ENCODE measurements at regions not wholly inside any gene's neighbourhood (a gene's known extent, or its start where the extent isn't known, plus 50 kb on each side); places are given as distances from the start of the nearest gene placed in this dataset.

- DNase-seq, result no peak
- no peak overlapping the region for H3K27ac ChIP-seq
- no peak for ATAC-seq
- H3K4me1 ChIP-seq, result no peaks in the 10 kb centered on the region
- H3K4me3 ChIP-seq, result no peak overlapping the region
- H3K36me3 ChIP-seq (replicated peaks in 1 of 2; ENCODE audit: insufficient read depth in 1 of 2, low read depth in 2 of 2), result no peaks in the 10 kb centered on the region
- TF ChIP-seq CTCF (IDR thresholded peaks at IDR 0.05), result no peak
- no peak for TF ChIP-seq POLR2A (IDR thresholded peaks at IDR 0.05)
- 88 to 100% methylated on average over 2 of the region's 2 CpGs for WGBS, 2 donors
- intact Hi-C loops (cut with DNase I), result no loop called here
- no peaks in the 10 kb centered on the region for H3K9me3 ChIP-seq
- no peaks in the 10 kb centered on the region for H3K27me3 ChIP-seq
These were observed 50.4 kb upstream of the NEO1 start for GRCh38 chr15:73001840-73002239.

GRCh38 chr15:73000293-73000692 is 52.0 kb upstream of the NEO1 start:
- no peak overlapping the region for H3K4me3 ChIP-seq
- no peaks in the 10 kb centered on the region for H3K4me1 ChIP-seq
- ATAC-seq (no peak), DNase-seq (no peak)
- no peaks in the 10 kb centered on the region for H3K36me3 ChIP-seq (replicated peaks in 1 of 2; ENCODE audit: insufficient read depth in 1 of 2, low read depth in 2 of 2)
- H3K9me3 ChIP-seq, result no peaks in the 10 kb centered on the region
- TF ChIP-seq CTCF (IDR thresholded peaks at IDR 0.05) (no peak), POLR2A (IDR thresholded peaks at IDR 0.05) (no peak)
- 57 to 58% methylated on average over 4 of the region's 4 CpGs for WGBS, 2 donors
- intact Hi-C loops (cut with DNase I), result no loop called here
- no peak overlapping the region for H3K27ac ChIP-seq
- H3K27me3 ChIP-seq, result no peaks in the 10 kb centered on the region

GRCh38 chr15:72999586-72999985 is 52.7 kb upstream of the NEO1 start:
- Histone ChIP-seq H3K4me1 (no peaks in the 10 kb centered on the region), H3K27me3 (no peaks in the 10 kb centered on the region), H3K36me3 (replicated peaks in 1 of 2; ENCODE audit: insufficient read depth in 1 of 2, low read depth in 2 of 2) (no peaks in the 10 kb centered on the region), H3K27ac (no peak overlapping the region), H3K4me3 (no peak overlapping the region), H3K9me3 (no peaks in the 10 kb centered on the region)
- intact Hi-C loops (cut with DNase I), result no loop called here
- TF ChIP-seq POLR2A (IDR thresholded peaks at IDR 0.05), result no peak
- no peak for TF ChIP-seq CTCF (IDR thresholded peaks at IDR 0.05)
- no peak for ATAC-seq
- DNase-seq, result no peak
- 75 to 81% methylated on average over 3 of the region's 3 CpGs for WGBS, 2 donors

GRCh38 chr15:72998681-72999466 is 53.4 kb upstream of the NEO1 start:
- intact Hi-C loops (cut with DNase I), result no loop called here
- TF ChIP-seq CTCF (IDR thresholded peaks at IDR 0.05) (no peak), POLR2A (IDR thresholded peaks at IDR 0.05) (no peak)
- 76 to 84% methylated on average over 18 of the region's 18 CpGs for WGBS, 2 donors
- Histone ChIP-seq H3K27me3 (no peaks in the 10 kb centered on the region), H3K36me3 (replicated peaks in 1 of 2; ENCODE audit: insufficient read depth in 1 of 2, low read depth in 2 of 2) (no peaks in the 10 kb centered on the region), H3K4me3 (no peak overlapping the region), H3K27ac (no peak overlapping the region), H3K4me1 (no peaks in the 10 kb centered on the region), H3K9me3 (no peaks in the 10 kb centered on the region)
- ATAC-seq, result no peak
- no peak for DNase-seq

GRCh38 chr15:72998226-72998625 is 54.0 kb upstream of the NEO1 start:
- H3K27ac ChIP-seq, result no peak overlapping the region
- H3K36me3 ChIP-seq (replicated peaks in 1 of 2; ENCODE audit: insufficient read depth in 1 of 2, low read depth in 2 of 2), result no peaks in the 10 kb centered on the region
- no peak for DNase-seq
- intact Hi-C loops (cut with DNase I), result no loop called here
- no peak overlapping the region for H3K4me3 ChIP-seq
- WGBS, 2 donors, result 70 to 83% methylated on average over 7 of the region's 7 CpGs
- TF ChIP-seq CTCF (IDR thresholded peaks at IDR 0.05) (no peak), POLR2A (IDR thresholded peaks at IDR 0.05) (no peak)
- H3K9me3 ChIP-seq, result no peaks in the 10 kb centered on the region
- no peaks in the 10 kb centered on the region for H3K4me1 ChIP-seq
- no peak for ATAC-seq
- no peaks in the 10 kb centered on the region for H3K27me3 ChIP-seq

Data from body of pancreas (tissue), 4 donors.